Suprapubic skin (tissue), 4 donors: ENCODE measurements at regions not wholly inside any gene's neighbourhood (a gene's known extent, or its start where the extent isn't known, plus 50 kb on each side); places are given as distances from the start of the nearest gene placed in this dataset.

Source experiments
- DNase-seq, 2 donors: peaks; one replicate each; pipeline ENCODE4 v3.0.0-alpha.2; 2019; ENCODE audit warnings: low spot score in 2 of 2
- H3K27ac ChIP-seq: fragments of 200-600 bp; sonication (generic); one replicate; pipeline ENCODE4 v1.5.1; 2019
- H3K27me3 ChIP-seq: fragments of 200-600 bp; sonication (generic); one replicate; pipeline ENCODE4 v1.5.1; 2019
- H3K36me3 ChIP-seq: fragments of 200-600 bp; sonication (generic); one replicate; pipeline ENCODE4 v1.5.1; 2019
- H3K4me1 ChIP-seq: fragments of 200-600 bp; sonication (generic); one replicate; pipeline ENCODE4 v1.5.1; 2019
- H3K4me3 ChIP-seq: fragments of 200-600 bp; sonication (generic); one replicate; pipeline ENCODE4 v1.5.1; 2019; ENCODE audit warnings: mild to moderate bottlenecking
- H3K9me3 ChIP-seq: fragments of 200-600 bp; sonication (generic); one replicate; pipeline ENCODE4 v1.5.1; 2019
- EP300 ChIP-seq: sonication (generic); formaldehyde crosslinking; IDR thresholded peaks from one replicate; pipeline ENCODE4 v1.6.1; 2017; ENCODE audit warnings: antibody characterized with exemption
- POLR2A ChIP-seq, 2 donors: fragments of 450-650 bp; IDR thresholded peaks; one replicate each; pipeline ENCODE4 v1.6.1; 2017; ENCODE audit warnings: antibody characterized with exemption in 2 of 2, mild to moderate bottlenecking in 2 of 2, moderate library complexity in 2 of 2
- POLR2AphosphoS5 ChIP-seq, 3 donors: sonication (generic); formaldehyde crosslinking; IDR thresholded peaks; one replicate each; pipeline ENCODE4 v1.6.1; 2017; ENCODE audit warnings: antibody characterized with exemption in 3 of 3
- WGBS: methylation state at CpG from one replicate; pipeline ENCODE4 v1.1.5; 2018; 5-methylcytosine and 5-hydroxymethylcytosine counted together
- TF ChIP-seq, protein P1 (sequence below), 2 donors: fragments of 200-600 bp in 1 of 2; fragments of 450-650 bp in 1 of 2; sonication (generic) in 1 of 2; IDR thresholded peaks; one replicate each; pipeline ENCODE4 v1.5.1; 2016 to 2019; ENCODE audit warnings: antibody characterized with exemption in 2 of 2, mild to moderate bottlenecking in 1 of 2, moderate library complexity in 1 of 2

DNA sequence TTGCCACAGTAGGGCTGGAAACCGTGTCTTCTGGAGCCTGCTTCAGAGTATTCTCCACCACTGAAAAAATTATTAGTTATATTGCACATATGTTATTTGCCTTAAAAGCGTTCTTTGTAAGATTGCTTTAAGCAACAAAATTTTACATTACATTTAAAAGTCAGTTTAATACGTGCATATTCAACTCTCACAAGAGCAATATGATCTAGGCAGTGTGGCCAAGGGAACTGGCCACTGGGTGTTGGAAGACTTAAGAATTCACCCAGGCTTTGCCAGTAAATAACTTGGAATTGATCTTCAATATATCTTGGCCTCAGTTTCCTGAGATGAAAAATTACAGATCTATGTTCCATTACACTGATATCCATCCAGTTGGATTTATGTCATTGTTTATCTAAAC, 694.4 kb downstream of the EFNA5 start:
- no peak for DNase-seq
- Histone ChIP-seq H3K36me3 (no peaks in the 10 kb centered on the region), H3K4me3 (no peak overlapping the region), H3K27ac (no peak overlapping the region), H3K27me3 (no peaks in the 10 kb centered on the region), H3K4me1 (no peaks in the 10 kb centered on the region), H3K9me3 (no peaks in the 10 kb centered on the region)
- no peak for TF ChIP-seq EP300
- TF ChIP-seq POLR2AphosphoS5 (IDR thresholded peaks at IDR 0.05), result no peak
- no peak for TF ChIP-seq POLR2A (IDR thresholded peaks at IDR 0.05)
- TF ChIP-seq, protein P1, sequence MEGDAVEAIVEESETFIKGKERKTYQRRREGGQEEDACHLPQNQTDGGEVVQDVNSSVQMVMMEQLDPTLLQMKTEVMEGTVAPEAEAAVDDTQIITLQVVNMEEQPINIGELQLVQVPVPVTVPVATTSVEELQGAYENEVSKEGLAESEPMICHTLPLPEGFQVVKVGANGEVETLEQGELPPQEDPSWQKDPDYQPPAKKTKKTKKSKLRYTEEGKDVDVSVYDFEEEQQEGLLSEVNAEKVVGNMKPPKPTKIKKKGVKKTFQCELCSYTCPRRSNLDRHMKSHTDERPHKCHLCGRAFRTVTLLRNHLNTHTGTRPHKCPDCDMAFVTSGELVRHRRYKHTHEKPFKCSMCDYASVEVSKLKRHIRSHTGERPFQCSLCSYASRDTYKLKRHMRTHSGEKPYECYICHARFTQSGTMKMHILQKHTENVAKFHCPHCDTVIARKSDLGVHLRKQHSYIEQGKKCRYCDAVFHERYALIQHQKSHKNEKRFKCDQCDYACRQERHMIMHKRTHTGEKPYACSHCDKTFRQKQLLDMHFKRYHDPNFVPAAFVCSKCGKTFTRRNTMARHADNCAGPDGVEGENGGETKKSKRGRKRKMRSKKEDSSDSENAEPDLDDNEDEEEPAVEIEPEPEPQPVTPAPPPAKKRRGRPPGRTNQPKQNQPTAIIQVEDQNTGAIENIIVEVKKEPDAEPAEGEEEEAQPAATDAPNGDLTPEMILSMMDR (IDR thresholded peaks at IDR 0.05), result no peak
- 63% methylated on average over 3 of the region's 3 CpGs for WGBS

DNA sequence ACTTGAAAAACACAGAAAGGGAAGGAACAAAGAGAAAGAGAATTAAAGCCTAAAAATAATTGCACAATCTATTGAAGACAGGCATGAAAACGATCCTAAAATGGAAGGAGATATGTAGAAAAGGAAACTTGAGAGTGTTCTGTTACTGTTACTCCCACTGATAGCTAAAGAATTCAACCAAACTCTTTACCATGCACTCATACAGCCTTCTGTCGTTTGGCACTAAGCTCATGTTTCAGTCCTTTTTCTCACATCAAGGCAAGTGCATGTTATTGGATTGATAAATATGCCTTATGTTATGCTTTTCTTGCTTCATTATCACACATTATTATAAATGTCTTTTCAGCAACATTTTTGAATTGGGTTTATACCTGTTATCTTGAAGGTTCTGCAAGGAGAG, 696.5 kb downstream of the EFNA5 start:
- H3K27me3 ChIP-seq, result no peaks in the 10 kb centered on the region
- H3K27ac ChIP-seq, result no peak overlapping the region
- TF ChIP-seq POLR2AphosphoS5 (IDR thresholded peaks at IDR 0.05) (no peak), POLR2A (IDR thresholded peaks at IDR 0.05) (no peak), EP300 (no peak)
- TF ChIP-seq, protein P1 (IDR thresholded peaks at IDR 0.05), result no peak
- 44% methylated on average over 2 of the region's 2 CpGs for WGBS
- DNase-seq, result no peak
- no peak overlapping the region for H3K4me3 ChIP-seq
- H3K4me1 ChIP-seq, result no peaks in the 10 kb centered on the region
- H3K9me3 ChIP-seq, result no peaks in the 10 kb centered on the region
- no peaks in the 10 kb centered on the region for H3K36me3 ChIP-seq

DNA sequence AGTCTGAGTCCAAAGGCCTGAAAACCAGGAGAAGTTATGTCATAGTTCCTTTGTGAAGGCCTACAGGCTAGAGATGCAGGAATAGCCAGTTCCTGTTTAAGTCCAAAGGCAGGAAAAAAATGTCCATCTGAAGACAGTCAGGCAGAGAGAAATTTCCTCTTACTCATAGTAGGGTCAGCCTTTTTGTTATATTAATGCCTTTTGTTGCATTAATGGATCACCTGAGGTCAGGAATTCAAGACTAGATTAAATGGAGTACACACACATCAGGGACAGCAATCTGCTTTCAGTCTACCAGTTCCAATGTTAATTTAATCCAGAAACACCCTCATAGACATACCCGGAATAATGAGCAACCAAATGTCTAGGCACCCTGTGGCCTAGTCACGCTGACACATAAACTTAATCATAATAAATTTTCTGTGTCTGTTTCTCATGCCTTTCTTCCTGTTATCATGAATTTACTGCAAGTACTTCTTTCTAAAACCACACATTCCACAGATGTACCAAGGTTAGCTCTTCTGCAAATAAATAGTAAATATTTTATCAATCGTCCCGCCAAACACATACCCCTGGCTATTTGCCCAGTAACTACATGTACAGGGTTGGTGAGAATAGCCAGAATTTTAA, 703.9 kb downstream of the EFNA5 start:
- 86% methylated on average over 4 of the region's 4 CpGs for WGBS
- DNase-seq, result no peak
- Histone ChIP-seq H3K9me3 (no peaks in the 10 kb centered on the region), H3K36me3 (no peaks in the 10 kb centered on the region), H3K4me3 (no peak overlapping the region), H3K4me1 (no peaks in the 10 kb centered on the region), H3K27me3 (no peaks in the 10 kb centered on the region), H3K27ac (no peak overlapping the region)
- TF ChIP-seq POLR2A (IDR thresholded peaks at IDR 0.05) (no peak), POLR2AphosphoS5 (IDR thresholded peaks at IDR 0.05) (no peak), EP300 (no peak)
- TF ChIP-seq, protein P1 (IDR thresholded peaks at IDR 0.05), result no peak

DNA sequence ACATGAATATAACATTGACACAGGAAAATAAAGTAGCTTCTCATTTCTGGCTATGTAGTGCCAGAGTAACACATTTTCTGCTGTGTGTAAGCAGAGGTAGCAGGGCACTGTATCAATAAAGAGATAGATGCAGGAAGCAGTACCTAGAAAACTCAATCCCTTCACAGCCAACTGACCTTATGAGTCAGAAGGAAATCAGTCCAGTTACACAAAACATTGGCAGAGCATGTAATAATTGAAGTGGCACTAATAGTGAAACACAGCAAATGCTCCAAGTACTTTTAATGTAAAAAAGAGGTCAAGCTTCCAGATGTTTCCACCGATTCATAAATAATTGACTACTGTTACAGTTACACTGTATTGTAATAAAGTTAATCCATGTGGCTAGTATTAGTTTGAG, 706.6 kb downstream of the EFNA5 start:
- Histone ChIP-seq H3K27ac (no peak overlapping the region), H3K27me3 (no peaks in the 10 kb centered on the region), H3K9me3 (no peaks in the 10 kb centered on the region), H3K4me1 (no peaks in the 10 kb centered on the region), H3K4me3 (no peak overlapping the region), H3K36me3 (no peaks in the 10 kb centered on the region)
- DNase-seq, result no peak
- no peak for TF ChIP-seq POLR2AphosphoS5 (IDR thresholded peaks at IDR 0.05)
- TF ChIP-seq, protein P1 (IDR thresholded peaks at IDR 0.05), result no peak
- TF ChIP-seq POLR2A (IDR thresholded peaks at IDR 0.05), result no peak
- TF ChIP-seq EP300, result no peak
- 57% methylated on average over 1 of the region's 1 CpG for WGBS

DNA sequence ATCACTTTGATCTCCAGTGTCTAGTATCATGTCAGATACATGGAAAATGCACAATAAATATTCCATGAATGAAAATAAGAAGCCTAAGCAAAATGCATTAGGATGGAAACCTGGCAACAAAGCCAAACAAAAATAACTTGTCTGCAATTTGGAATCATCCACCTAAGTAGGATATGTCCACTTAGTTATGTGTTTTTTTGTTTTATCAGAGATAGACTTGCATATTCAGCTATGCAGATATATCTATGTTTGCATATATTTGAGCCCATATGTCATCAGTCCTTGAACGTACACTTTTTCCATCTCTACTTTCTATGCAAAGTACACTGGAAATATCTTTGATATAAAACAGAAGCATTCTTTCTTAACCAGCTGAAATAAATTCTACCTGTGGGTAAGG, 707.1 kb downstream of the EFNA5 start:
- DNase-seq, result no peak
- Histone ChIP-seq H3K27ac (no peak overlapping the region), H3K4me3 (no peak overlapping the region), H3K27me3 (no peaks in the 10 kb centered on the region), H3K9me3 (no peaks in the 10 kb centered on the region), H3K36me3 (no peaks in the 10 kb centered on the region), H3K4me1 (no peaks in the 10 kb centered on the region)
- no peak for TF ChIP-seq EP300
- no peak for TF ChIP-seq POLR2AphosphoS5 (IDR thresholded peaks at IDR 0.05)
- no peak for TF ChIP-seq POLR2A (IDR thresholded peaks at IDR 0.05)
- TF ChIP-seq, protein P1 (IDR thresholded peaks at IDR 0.05), result no peak
- 93% methylated on average over 1 of the region's 1 CpG for WGBS
